CD4-positive, CD25-positive, alpha-beta regulatory T cell (primary cell): ENCODE measurements at regions not wholly inside any gene's neighbourhood (a gene's known extent, or its start where the extent isn't known, plus 50 kb on each side); places are given as distances from the start of the nearest gene placed in this dataset.

Source experiments
- ATAC-seq, 2 donors: fragments of 150-1000 bp; cut with Tn5 transposase; one replicate each; pipeline ENCODE4 v1.10.0; 2021; ENCODE audit warnings: low read depth in 2 of 2, moderate number of reproducible peaks in 2 of 2, moderate library complexity in 1 of 2
- DNase-seq, 3 donors: peaks; one replicate each; pipeline versions ENCODE4 v3.0.0 to v3.0.0-alpha.2; 2012 to 2022; ENCODE audit warnings: mixed read lengths in 1 of 3
- H3K27ac ChIP-seq: one replicate; pipeline ENCODE4 v1.7.0; 2013; ENCODE audit warnings: mild to moderate bottlenecking, low read length; ENCODE audit not compliant: insufficient read depth, poor library complexity, severe bottlenecking
- H3K27me3 ChIP-seq: one replicate; pipeline ENCODE4 v1.7.0; 2013; ENCODE audit warnings: low read length; ENCODE audit not compliant: control insufficient read depth, insufficient read depth
- H3K36me3 ChIP-seq: one replicate; pipeline ENCODE4 v1.7.0; 2013; ENCODE audit warnings: mild to moderate bottlenecking, low read length, moderate library complexity; ENCODE audit not compliant: control insufficient read depth, insufficient read depth
- H3K4me1 ChIP-seq: 2 replicates; pipeline ENCODE4 v1.7.0; 2013; ENCODE audit warnings: mild to moderate bottlenecking, low read length; ENCODE audit not compliant: insufficient read depth, control insufficient read depth, poor library complexity, severe bottlenecking
- H3K4me3 ChIP-seq: one replicate; pipeline ENCODE4 v1.7.0; 2013; ENCODE audit warnings: low read depth, mild to moderate bottlenecking, low read length, moderate library complexity
- H3K9me3 ChIP-seq, 2 experiments: 1 replicate in 1 of 2; 2 replicates in 1 of 2; pipeline ENCODE4 v1.7.0; 2013; ENCODE audit warnings: low read length in 2 of 2, mild to moderate bottlenecking in 1 of 2, moderate library complexity in 1 of 2; ENCODE audit not compliant: control insufficient read depth in 2 of 2
- H3K27ac Mint-ChIP-seq, 3 donors: one replicate each; pipeline ENCODE4 v1.8.0; 2020 to 2022; ENCODE audit warnings: mild to moderate bottlenecking in 3 of 3, mixed read lengths in 3 of 3, moderate library complexity in 2 of 3
- H3K27me3 Mint-ChIP-seq: one replicate; pipeline ENCODE4 v1.8.0; 2022; ENCODE audit warnings: mild to moderate bottlenecking, mixed read lengths
- H3K36me3 Mint-ChIP-seq: one replicate; pipeline ENCODE4 v1.8.0; 2020; ENCODE audit warnings: mixed read lengths
- H3K4me1 Mint-ChIP-seq, 4 donors: one replicate each; pipeline ENCODE4 v1.8.0; 2020 to 2022; ENCODE audit warnings: mixed read lengths in 4 of 4, mild to moderate bottlenecking in 1 of 4
- H3K4me3 Mint-ChIP-seq, 4 donors: one replicate each; pipeline ENCODE4 v1.8.0; 2020 to 2022; ENCODE audit warnings: mild to moderate bottlenecking in 4 of 4, mixed read lengths in 4 of 4, moderate library complexity in 3 of 4
- H3K9me3 Mint-ChIP-seq, 7 donors: one replicate each; pipeline ENCODE4 v1.8.0; 2020 to 2022; ENCODE audit warnings: mixed read lengths in 7 of 7, mild to moderate bottlenecking in 3 of 7, moderate library complexity in 2 of 7

GRCh38 chr9:87147839-87148238 is 200.5 kb upstream of the GAS1 start:
- Histone ChIP-seq H3K27ac (no peak overlapping the region), H3K27me3 (peaks cover 7% of the 10 kb centered on the region), H3K9me3 (no peaks in the 10 kb centered on the region), H3K4me3 (no peak overlapping the region), H3K36me3 (no peaks in the 10 kb centered on the region), H3K4me1 (no peaks in the 10 kb centered on the region)
- DNase-seq, result no peak
- H3K27me3 Mint-ChIP-seq, result peaks cover 32% of the 10 kb centered on the region
- no peak for ATAC-seq
- peaks cover 0 to 3% (median 0%) of the 10 kb centered on the region in 7 donors for H3K9me3 Mint-ChIP-seq
- no peak overlapping the region for H3K4me3 Mint-ChIP-seq
- H3K36me3 Mint-ChIP-seq, result no peaks in the 10 kb centered on the region
- no peak overlapping the region for H3K27ac Mint-ChIP-seq
- H3K4me1 Mint-ChIP-seq, result no peaks in the 10 kb centered on the region

DNA sequence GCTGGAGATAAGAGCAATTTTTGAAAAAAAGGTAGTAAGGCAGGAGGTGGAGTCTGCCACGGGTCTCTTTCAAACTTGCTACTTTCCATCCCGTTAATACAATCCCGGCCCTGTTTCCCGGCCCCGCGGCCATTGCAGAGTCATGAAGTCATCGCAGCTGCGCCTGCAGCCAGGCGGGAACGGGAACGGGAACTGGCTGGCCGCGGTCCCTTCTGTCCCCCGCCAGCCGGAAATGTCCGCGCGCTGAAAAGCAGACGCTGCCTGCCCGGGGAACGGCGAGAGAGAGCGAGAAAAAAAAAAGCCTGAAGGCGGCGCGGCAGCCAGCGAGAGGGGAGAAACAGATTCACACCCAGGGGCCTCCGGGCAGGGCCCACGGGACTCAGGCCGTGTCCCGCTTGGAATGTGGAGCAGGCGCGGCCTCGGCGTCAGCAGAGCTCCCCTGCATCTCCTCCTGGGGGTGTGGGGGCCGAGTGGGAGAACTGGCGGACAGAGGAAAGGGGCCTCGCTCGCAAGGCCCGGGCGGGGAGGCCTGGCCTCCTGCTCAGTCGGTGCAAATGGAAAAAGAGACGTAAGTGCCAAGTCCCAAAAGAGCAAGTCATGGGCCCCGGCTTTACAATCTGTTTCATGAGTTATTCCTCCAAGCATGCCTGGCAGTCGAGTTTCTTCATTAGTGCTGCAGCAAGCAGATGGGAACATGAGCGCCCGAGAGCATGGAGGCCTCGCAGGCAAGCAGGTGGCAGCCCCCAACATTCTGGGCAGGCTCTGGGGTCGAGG is 201.2 kb upstream of the GAS1 start:
- H3K36me3 Mint-ChIP-seq, result no peaks in the 10 kb centered on the region
- Histone ChIP-seq H3K27ac (no peak overlapping the region), H3K4me1 (no peaks in the 10 kb centered on the region), H3K27me3 (peaks cover 7% of the 10 kb centered on the region), H3K9me3 (no peaks in the 10 kb centered on the region), H3K36me3 (no peaks in the 10 kb centered on the region), H3K4me3 (no peak overlapping the region)
- no peaks in the 10 kb centered on the region for H3K4me1 Mint-ChIP-seq
- H3K27me3 Mint-ChIP-seq, result peaks cover 32% of the 10 kb centered on the region
- no peak for DNase-seq
- H3K9me3 Mint-ChIP-seq, result peaks cover 0 to 5% (median 0%) of the 10 kb centered on the region in 7 donors
- H3K27ac Mint-ChIP-seq, result no peak overlapping the region
- ATAC-seq, result no peak
- H3K4me3 Mint-ChIP-seq, result no peak overlapping the region

- Mint-ChIP-seq H3K36me3 (no peaks in the 10 kb centered on the region), H3K4me1 (no peaks in the 10 kb centered on the region), H3K27ac (no peak overlapping the region), H3K4me3 (no peak overlapping the region), H3K9me3 (peaks cover 0 to 5% (median 0%) of the 10 kb centered on the region in 7 donors), H3K27me3 (peaks cover 27% of the 10 kb centered on the region)
- DNase-seq (no peak), ATAC-seq (no peak)
- no peak overlapping the region for H3K27ac ChIP-seq
- no peak overlapping the region for H3K4me3 ChIP-seq
- peaks cover 7% of the 10 kb centered on the region for H3K27me3 ChIP-seq
- no peaks in the 10 kb centered on the region for H3K9me3 ChIP-seq
- H3K36me3 ChIP-seq, result no peaks in the 10 kb centered on the region
- H3K4me1 ChIP-seq, result no peaks in the 10 kb centered on the region
Observed at GRCh38 chr9:87149799-87150198, 202.5 kb upstream of the GAS1 start.

DNA sequence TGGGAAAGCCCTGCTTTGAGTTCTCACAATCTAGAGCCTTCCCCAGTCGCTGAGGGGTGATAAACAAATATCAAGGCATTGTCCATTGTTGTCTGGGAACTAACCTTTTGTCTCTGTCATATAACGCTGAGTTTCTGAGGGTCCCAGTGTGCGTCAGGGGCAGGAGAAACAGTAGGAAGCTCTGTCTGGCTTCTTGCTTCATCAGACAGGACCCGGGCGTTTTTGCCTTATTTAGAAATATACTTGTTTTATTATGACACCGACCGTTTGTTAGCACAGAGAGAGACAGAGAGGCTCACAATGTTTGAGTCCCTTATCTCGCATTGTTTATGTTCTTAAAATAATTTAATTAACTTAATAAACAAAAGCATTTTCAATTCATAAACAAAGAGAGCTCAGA is 204.9 kb upstream of the GAS1 start:
- Histone ChIP-seq H3K9me3 (no peaks in the 10 kb centered on the region), H3K27ac (no peak overlapping the region), H3K27me3 (peaks cover 7% of the 10 kb centered on the region), H3K36me3 (no peaks in the 10 kb centered on the region), H3K4me1 (no peaks in the 10 kb centered on the region), H3K4me3 (no peak overlapping the region)
- Mint-ChIP-seq H3K27ac (no peak overlapping the region), H3K9me3 (peaks cover 0 to 9% (median 0%) of the 10 kb centered on the region in 7 donors), H3K27me3 (peaks cover 19% of the 10 kb centered on the region), H3K4me1 (no peaks in the 10 kb centered on the region), H3K36me3 (no peaks in the 10 kb centered on the region), H3K4me3 (no peak overlapping the region)
- ATAC-seq (no peak), DNase-seq (no peak)

- no peak overlapping the region for H3K27ac Mint-ChIP-seq
- no peak overlapping the region for H3K27ac ChIP-seq
- H3K9me3 ChIP-seq, result no peaks in the 10 kb centered on the region
- H3K4me1 ChIP-seq, result no peaks in the 10 kb centered on the region
- H3K27me3 Mint-ChIP-seq, result peaks cover 11% of the 10 kb centered on the region
- no peaks in the 10 kb centered on the region for H3K36me3 Mint-ChIP-seq
- H3K4me3 Mint-ChIP-seq, result no peak overlapping the region
- H3K27me3 ChIP-seq, result no peaks in the 10 kb centered on the region
- H3K4me3 ChIP-seq, result no peak overlapping the region
- no peak for DNase-seq
- no peaks in the 10 kb centered on the region for H3K4me1 Mint-ChIP-seq
- ATAC-seq, result no peak
- no peaks in the 10 kb centered on the region for H3K36me3 ChIP-seq
- peaks cover 0 to 7% (median 0%) of the 10 kb centered on the region in 7 donors for H3K9me3 Mint-ChIP-seq
Observed at GRCh38 chr9:87156247-87156646, 208.9 kb upstream of the GAS1 start.

DNA sequence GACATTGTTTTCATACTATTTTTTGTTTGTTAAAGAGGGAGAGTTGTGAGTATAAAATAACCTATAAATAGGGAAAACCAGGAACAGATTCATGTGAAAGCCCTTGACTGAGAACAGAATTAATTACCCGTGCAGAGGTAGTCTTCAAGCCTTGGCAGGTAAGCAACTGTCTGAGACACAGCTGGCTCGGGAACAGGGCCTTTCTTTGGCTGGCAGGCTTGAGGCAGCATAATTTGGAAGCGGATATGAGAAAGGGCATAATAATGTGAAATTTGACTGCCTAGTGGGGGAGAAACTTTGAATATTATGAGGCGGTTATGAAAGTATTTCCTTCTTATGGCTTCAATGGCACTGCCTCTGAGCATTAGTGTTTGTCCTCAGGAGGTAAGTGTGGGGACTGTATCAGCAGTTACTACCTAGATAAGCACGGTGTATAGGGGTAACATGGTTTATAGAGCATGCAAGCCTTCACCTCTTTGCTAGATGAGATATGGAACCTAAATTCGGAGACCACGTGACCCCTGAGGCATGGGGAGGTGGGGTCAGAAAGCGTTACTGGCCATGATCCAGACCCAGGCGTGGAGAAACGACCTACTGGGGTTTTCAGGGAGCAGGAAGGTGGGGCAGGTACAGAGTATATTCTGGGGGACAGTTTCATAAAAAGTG is 210.2 kb upstream of the GAS1 start:
- no peaks in the 10 kb centered on the region for H3K36me3 Mint-ChIP-seq
- H3K4me1 ChIP-seq, result no peaks in the 10 kb centered on the region

DNA sequence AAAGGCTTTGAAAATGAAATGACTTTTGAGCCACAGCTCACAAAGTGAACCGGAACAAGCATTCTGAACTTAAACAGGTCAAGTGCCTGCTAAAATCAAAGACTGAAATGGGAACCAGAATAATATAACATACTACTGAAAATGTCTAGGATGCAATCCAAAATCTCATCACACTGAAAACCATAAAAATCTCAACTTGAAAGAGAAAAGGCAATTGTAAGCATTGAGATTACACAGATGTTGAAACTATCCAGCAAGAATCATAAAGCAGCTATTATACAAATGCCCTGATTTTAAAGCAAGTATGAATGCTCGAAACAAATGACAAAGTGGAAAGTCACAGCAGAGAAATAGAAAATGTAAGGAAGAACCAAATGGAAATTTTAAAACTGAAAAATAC is 211.5 kb upstream of the GAS1 start:
- no peaks in the 10 kb centered on the region for H3K4me1 ChIP-seq

More for the DNA sequence above, 210.2 kb upstream of the GAS1 start:
- Histone ChIP-seq H3K9me3 (no peaks in the 10 kb centered on the region), H3K36me3 (no peaks in the 10 kb centered on the region), H3K4me3 (no peak overlapping the region), H3K27ac (no peak overlapping the region), H3K27me3 (no peaks in the 10 kb centered on the region)
- Mint-ChIP-seq H3K27me3 (peaks cover 6% of the 10 kb centered on the region), H3K4me3 (no peak overlapping the region), H3K27ac (no peak overlapping the region), H3K9me3 (peaks cover 0 to 7% (median 0%) of the 10 kb centered on the region in 7 donors), H3K4me1 (no peaks in the 10 kb centered on the region)
- no peak for ATAC-seq
- DNase-seq, result no peak

More for the DNA sequence above, 211.5 kb upstream of the GAS1 start:
- H3K36me3 Mint-ChIP-seq, result no peaks in the 10 kb centered on the region
- ATAC-seq, result no peak
- peaks cover 6% of the 10 kb centered on the region for H3K27me3 Mint-ChIP-seq
- Histone ChIP-seq H3K36me3 (no peaks in the 10 kb centered on the region), H3K27ac (no peak overlapping the region), H3K27me3 (no peaks in the 10 kb centered on the region), H3K4me3 (no peak overlapping the region), H3K9me3 (no peaks in the 10 kb centered on the region)
- no peaks in the 10 kb centered on the region for H3K4me1 Mint-ChIP-seq
- H3K4me3 Mint-ChIP-seq, result no peak overlapping the region
- peaks cover 0 to 4% (median 0%) of the 10 kb centered on the region in 7 donors for H3K9me3 Mint-ChIP-seq
- H3K27ac Mint-ChIP-seq, result no peak overlapping the region
- DNase-seq, result no peak
